Fibroblast of the conjunctiva (primary cell): ENCODE measurements at regions not wholly inside any gene's neighbourhood (a gene's known extent, or its start where the extent isn't known, plus 50 kb on each side); places are given as distances from the start of the nearest gene placed in this dataset.

ENCODE experiments used
- DNase-seq: peaks from one replicate; pipeline ENCODE4 v3.0.0-alpha.2; 2010; ENCODE audit warnings: low read depth

DNA sequence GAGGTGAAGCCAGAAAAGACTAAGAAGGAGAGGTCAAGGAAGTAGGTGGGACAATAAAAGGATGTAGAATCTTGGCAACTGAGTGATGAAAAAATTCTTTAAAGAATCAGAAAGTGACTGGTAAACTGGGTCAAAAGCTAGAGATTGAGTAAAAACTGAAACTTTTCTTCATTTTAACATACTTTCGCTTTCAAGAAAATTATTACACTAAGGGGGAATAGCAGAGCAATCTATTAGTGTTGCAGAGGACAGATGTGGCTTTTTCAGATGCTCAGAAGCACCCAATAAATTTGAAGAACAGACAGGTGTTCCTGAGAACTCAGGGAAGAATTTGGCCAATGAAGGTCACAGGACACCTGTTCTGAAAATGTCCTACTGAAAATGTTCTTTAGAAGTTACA lies 805.4 kb upstream of the ALCAM start:
- DNase-seq: no peak

DNA sequence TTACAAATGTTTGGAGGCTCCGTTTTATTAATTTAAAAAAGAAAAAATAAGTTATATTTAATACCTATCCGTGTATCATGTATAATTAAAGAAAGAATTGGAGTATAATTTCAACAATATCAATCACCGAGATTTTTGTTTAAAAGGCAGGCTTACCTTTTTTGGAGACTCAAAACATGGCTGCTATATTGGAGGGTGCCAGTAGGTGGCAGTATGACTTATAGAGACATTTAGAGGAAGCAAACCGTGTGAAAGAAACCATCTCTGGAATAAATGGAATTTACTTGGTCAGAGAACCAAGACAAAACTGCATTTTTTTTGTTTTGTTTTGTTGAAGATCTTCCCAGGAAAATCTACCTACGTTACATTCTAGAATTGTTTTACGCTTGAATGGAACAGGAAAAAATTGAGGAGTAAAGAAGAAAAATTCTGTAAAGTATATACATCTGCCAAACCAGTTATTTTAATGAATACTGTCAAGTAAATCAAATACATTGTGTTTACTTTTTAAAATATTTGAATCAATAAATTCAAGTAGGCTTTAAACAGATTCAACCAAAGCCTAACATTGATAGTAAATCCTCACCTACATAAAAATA lies 802.6 kb upstream of the ALCAM start:
- DNase-seq: peak; percentile 29

DNA sequence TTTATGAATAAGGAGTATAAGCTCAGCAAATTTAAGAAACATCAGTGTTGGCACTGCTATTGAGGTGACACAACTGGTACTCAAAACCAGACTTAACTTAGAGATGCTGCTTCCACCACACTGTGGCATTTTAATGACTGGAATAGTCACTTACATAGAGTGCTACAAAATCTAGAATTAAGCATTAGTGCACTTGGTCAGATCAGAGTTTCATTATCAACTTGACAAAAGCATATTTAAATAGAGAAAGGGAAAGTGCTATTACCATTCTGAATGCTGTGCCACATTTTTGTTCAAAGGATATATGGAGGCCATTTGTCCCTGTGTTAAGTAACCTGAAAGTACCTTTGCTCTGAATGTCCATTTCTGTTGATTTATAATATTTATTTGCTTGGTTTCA lies 800.7 kb upstream of the ALCAM start:
- no peak for DNase-seq

DNA sequence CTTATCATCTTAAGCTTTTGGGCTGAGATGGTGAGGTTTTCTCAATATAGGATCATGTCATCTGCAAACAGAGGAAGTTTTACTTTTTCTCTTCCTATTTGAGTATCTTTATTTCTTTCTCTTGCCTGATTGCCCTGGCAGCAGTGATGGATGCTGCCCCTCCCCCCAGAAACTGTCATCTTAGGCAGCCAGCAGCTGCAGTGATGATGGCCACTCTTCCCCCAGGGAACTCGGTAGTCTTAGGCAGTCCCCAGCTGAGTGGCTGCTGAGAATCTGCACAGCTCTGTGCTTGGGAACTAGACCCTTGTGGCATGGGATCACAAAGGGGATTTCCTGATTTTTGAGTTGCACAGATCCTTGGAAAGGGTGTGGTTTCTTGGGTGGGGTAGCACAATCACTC lies 791.1 kb upstream of the ALCAM start:
- no peak for DNase-seq

DNA sequence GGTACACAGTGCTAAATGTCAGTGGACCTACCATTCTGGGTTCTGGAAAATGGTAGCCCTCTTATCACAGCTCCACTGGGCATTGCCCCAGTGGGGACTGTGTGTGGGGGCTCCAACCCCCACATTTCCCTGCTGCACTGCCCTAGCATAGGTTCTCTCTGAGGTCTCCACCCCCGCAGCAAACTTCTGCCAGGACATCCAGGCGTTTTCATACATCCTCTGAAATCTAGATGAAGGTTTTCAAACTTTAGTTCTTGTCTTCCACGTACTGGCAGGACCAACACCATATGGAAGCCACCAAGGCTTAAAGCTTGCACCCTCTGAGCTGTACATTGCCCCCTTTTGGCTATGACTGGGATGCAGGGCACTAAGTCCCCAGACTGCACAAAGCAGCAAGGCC lies 788.2 kb upstream of the ALCAM start:
- DNase-seq: no peak

DNA sequence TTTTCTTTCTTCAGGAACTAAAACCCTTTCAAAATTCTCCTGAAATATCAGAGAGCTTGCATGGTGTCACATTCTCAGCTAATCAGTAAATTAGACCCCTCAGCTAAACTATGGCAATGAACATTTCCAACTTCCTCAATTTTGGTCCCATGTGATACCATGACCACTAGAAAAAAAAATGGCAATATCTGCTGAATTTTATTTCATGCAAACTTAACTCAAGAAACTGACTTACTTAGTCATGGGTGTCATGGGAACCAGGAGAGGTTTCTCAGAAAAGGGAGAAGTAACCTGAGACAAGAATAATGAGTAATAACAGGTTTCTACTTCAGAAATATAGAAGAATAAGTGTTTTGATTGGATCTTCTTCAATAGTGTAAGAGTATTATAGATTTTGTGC lies 784.6 kb upstream of the ALCAM start:
- no peak for DNase-seq

DNA sequence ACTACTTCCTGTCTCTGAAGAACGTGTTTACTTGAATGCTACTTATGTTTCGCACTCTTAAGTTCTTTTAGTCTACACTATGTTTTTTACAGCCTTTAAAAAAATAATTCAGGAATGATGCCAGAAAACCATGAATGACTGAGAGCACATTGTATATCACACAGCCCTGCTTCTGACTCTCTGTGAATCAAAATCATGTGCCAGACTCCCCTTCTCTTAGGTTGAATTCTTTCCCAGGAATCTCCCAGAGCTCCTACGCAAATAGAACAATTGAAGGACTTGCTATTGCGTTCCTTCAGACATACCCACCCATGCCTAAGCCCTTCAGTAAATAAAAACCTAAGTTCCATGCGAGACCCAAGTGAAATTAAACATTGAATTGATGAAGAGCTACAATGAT lies 782.0 kb upstream of the ALCAM start:
- no peak for DNase-seq

DNA sequence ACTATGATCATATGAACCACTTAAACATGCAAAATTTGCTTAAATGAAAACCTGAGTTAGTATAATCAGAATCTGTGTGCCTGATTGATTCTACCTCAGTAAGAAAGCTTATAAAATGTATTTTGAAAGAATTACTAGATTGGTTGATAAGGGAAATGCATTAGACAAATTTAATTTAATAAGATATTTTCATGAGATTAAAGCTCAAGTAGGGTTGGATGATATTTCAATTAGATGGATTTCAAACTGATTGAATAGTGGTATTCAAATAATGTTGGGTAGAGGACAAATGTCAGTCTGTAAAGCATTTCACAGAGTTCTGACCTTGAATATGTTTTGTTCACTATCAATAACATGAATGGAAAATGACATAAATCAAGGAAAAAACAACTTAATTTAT lies 780.4 kb upstream of the ALCAM start:
- no peak for DNase-seq

DNA sequence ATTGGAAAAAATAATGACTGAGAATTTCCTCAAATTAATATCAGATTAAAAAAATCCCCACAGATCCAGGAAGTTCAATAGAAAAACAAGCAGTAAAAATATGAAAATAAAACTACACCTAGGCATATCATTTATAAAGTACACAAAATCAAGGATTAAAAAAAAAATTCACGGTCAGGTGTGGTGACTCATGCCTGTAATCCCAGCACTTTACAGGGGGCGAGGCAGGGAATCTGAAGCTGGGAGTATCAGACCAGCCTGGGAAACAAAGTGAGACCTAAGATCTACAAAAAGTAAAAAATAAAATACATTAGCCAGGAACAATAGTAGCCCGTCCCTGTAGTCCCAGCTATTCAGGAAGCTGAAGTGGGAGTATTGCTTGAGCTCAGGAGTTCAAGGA lies 778.3 kb upstream of the ALCAM start:
- no peak for DNase-seq

DNA sequence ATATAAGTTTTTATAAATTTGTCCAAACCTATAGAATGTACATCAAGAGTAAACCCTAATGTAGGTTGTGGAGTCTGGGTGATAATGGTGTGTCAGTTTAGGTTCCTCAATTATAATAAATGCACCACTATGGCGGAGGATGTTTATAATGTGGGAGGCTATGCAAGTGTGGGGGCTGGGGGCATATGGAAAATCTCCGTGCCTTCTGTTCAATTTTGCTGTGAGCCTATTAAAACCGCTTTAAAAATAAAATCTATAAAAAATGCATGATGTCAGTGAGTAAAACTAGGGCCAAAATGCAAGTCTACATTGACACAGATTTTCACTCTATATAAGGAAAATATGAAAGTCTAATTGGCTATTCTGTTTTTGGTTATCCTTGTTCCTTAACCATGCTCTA lies 774.9 kb upstream of the ALCAM start:
- no peak for DNase-seq

DNA sequence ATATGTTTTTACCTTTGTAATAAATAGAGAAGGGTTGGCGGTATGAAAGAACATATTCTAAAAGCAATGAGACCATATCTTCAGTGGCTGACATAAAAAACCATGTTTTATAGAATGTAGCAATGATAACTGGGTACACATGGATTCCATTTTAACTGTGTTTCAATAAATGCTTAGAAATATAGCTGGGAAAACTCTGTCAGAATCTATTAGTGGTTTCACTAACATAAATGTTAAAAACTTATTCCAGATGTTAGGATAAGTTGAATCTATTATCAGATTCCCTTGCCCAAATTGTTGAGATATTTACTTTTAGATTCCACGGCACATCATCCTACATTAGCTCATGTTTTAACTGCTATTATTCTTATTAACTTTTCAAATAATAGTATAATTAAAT lies 772.2 kb upstream of the ALCAM start:
- DNase-seq: no peak

DNA sequence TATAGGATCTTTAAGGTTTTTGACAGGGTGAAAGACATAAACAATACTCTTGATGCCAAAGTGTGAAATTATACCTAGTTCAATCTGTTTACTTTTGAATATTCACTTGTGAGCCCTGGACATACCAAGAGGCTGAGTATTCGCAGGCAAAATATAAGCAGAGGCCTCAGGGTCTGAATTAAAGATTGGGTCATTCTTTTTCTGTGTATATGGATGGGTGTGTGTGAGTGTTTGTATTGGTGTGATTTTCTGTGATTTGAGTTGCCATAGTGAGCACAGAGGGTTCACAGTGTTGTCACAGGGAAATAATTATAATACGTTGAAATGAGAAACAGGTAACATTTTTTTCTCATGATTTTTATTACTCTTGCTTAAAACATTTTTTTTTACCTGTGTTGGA lies 770.7 kb upstream of the ALCAM start:
- no peak for DNase-seq

DNA sequence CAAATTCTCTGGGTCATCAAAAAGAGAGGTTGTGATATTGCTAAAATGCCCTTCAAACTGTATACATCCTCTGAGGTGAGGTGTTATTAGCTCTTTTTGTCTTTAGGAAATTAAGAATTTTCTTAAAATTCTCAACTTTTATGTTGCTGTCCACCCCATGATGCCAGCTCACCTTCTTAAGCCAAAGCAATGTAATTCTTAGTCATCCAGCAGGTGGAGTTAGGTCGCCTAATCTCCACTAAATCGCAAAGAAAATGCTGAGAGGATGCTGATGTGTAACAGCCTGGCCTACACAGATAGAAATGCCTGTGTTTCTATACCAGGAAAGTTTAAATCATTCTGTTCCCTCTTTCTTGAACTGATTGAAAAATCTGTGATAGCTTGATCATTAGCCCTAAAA lies 770.2 kb upstream of the ALCAM start:
- DNase-seq: peak; percentile 20

DNA sequence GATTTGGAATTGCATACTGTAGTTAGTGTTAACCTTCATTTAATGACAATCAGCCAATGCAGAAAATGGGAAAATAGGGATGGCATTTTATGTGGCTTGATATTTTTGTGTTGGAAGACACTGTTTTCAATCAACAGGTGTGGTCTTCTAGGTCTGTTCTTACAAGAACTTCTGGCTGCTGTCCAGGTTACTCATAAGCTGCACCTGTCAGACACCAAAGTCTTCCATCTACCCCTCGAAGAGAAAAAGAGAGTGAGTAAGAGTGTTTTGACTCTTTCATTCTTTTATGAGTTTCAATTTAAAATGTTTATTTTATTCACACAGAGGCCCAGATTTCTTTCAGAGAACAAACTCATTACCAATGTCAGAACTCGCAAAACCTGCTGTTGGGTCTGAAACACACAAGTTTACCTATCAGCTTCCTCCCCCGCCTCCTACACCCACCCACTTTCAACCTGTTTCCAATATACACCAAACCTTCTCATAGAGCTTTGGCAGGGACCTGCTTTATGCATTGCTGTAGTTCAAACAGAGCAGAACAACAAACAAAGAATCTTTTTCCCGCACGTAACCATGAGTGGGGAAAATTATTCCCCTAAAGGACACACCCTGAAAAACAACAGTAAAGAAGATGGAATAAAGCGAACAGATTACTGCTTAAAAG lies 767.7 kb upstream of the ALCAM start:
- DNase-seq: no peak

DNA sequence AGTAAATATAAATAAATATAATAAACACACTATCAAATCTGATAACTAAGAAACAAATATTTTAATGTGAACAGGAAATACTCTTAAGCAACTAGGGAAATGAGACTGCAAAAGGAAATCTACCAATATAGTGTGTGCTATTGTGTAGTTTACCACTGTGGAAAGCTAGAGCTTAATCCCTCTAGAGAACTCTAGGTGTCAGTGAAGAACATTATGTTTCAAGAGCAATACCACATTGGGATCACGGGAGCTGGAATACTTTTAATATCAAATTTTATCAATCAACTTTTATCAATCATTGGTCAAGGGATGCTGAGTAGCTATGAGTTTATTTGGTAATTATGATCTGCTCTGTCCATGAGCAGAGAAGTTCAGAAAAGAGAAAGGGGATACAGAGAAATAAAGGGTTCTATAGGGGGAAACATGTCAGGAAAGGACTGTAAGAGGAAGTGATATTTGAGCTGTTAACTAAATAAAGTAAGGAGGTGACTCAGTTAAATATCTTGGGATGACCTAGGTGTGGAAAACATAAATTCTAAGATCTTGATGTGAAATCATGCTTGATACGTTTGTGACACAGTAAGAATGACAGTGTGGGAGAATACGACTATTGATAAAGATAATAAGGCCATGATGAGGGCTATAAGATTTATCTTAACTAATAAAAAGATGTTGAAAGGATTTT lies 762.2 kb upstream of the ALCAM start:
- DNase-seq: peak; percentile 3

DNA sequence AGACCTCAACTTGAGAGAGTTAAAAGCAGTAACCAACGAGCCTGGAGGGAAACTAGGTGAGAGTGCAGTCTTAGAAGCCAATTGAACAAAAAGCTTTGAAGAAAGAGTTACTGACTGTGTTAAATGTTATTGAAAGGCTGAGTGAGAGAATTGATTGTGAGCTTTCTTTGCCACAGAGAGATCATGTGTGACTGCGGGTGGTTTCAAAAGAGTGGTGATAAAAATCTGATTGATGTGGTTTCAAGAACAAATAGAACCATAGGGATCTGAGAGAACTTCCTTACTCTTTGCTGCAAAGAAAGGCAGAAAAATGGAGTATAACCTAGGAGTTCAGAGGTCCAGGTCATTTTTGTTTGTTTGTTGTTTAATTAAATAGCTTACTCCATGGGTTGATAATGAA lies 759.9 kb upstream of the ALCAM start:
- no peak for DNase-seq

DNA sequence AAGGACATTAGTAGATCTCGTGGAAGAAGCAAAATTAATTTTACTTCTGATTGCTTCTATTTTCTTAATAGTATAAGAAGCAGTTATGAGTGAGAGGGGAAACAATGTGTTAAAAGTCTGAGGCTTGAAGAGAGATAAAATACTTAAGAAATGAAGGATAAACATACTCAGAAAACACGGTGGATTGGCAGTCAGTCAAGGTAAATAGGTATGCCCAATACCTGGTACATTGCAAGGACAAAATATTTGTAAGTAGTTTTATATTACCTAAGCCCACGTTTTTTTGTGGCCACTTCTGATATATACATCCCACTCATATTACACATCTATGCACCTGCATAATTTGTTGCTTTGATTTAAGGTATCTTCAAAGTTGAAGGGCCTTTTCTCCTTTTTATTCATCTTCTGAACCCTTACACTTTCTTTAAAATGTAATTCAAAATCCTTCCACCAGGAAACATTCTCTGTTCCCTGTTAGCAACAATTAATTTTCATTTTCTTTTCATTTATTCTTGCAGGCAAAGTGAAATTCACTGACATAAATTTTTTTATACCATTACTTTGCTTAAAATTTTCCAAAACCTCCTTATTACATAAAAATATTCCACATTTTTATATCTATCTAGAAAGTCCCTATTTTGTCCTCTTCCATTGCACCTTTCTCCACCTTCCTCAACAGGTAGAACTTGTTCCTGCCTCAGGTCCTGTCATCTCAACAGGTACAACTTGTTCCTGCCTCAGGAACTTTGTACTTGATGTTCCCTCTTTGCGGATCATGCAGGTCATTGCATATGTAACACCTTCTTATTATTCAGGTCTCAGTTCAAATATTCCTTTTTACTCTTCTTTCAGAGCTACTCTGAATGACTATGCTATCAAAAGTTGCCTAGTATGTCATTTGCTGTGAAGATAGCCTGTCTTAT lies 755.7 kb upstream of the ALCAM start:
- no peak for DNase-seq

DNA sequence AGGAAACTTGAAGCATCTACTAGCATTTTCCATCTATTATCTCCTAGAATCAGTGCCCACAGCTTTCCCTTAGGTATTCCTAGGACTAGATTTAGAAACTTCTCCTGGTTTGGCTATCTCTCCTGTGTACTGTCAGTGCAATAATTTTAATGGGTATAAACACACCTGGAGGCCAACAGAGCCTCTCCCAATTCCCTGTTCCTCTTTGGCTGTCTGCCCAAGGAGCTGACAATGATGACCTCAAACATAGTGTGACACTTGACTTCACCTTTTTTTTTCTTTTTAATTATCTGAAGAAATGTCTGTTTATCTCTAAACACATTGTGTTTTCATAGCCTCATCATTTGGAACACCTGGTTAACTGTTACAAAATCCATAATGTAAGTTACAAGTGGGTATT lies 754.5 kb upstream of the ALCAM start:
- no peak for DNase-seq

DNA sequence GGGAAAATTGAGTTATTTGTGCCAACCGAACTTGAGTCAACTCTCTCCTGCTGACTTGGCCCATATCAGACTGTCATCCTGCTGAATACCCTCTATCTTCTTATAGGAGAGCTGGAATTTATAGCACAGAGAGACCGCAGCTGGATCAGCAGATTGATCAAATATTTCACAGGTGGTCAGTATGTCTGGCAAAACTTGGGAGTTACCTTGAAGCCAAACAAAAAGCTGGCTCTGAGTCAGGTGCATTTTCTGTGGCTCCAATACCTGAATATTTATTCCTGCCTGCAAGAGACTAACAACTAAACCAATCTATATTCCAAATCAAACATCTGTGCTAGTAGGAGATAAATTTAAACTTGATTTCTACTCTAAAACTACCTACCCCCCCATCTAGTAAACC lies 752.1 kb upstream of the ALCAM start:
- DNase-seq: no peak

DNA sequence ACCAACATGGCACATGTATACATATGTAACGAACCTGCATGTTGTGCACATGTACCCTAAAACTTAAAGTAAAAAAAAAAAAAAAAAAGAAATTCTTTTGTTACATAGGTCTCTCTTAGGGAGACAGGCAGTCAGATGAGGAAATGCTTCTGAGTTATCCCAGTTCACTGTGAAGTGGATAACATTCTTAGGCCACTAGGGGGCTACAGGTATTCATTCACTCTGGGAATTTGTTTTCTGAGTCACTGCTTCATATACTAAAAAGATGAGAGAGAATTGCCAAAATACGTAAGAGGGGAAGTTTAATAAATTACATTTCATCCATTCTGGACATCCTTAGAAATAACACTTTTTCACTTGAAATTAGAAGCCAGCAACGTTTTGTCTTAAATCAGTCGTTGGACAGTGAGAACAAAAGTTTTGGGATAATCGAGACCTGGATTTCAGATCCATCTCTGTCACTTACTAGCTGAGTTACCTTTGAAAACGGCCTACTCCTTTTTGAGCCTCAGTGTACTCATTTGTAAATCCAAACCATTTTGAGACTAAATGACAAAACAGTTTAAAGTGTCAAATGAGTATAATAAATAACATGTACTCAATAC lies 738.4 kb upstream of the ALCAM start:
- DNase-seq: peak; percentile 37

DNA sequence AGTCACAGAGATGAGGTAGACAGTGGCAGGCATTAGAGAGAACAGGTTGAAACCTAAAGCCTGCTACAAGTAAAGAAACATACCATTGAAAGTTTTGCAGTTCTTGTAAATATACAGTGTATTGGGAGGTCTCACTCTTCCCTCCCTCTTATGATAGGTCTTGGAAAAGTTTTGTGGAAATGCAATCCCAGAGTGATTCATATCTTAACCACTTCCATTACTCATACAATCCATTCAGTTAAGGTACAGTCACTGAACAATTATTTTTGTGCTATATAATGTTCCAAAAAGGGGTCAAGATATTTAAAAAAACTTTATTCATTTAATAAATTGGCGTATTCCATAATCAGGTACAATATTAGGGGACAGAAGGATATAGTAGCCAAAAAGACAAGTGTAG lies 737.7 kb upstream of the ALCAM start:
- DNase-seq: peak; percentile 36

DNA sequence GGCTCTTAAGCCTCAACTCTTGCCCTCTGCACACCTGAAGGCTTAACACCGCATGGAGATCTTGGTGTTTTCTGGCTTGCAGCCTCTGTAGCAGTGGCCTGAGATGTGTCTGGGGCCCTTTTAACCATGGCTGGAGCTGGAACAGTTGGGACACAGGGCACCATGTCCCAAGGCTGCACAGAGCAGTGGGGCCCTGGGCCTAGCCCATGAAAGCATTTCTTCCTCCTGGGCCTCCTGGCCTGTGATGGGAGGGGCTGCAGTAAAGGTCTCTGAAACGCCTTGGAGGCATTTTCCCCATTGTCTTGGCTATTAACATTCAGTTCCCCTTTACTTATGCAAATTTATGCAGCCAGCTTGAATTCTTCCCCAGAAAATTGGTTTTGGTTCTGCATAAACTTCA lies 735.5 kb upstream of the ALCAM start:
- no peak for DNase-seq
